ENCODE measurements at regions not wholly inside any gene's neighbourhood (a gene's known extent, or its start where the extent isn't known, plus 50 kb on each side); places are given as distances from the start of the nearest gene placed in this dataset.

DNA sequence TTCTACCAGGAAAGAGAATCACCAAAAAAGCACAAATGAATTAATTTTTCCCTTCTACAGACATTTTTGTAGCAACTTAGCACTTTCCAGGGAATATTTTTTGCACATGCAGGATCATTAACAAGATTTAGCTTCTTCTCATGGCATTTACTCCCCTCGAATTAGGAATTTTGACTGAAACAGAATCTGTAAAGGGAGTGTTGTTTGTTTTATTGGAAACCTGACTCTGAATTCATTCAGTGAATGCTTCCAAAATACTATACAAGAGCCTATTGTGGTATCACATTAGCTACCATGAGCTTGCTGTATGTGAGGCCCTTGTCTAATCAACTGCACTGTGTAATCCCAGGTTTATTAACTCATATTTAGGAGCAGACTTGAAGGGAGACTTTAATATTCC lies 130.4 kb upstream of the ATP10A start:
- no peak for TF ChIP-seq EZH2phosphoT487 (IDR thresholded peaks at IDR 0.05; ENCODE audit: low read depth)
- TF ChIP-seq, protein P1, sequence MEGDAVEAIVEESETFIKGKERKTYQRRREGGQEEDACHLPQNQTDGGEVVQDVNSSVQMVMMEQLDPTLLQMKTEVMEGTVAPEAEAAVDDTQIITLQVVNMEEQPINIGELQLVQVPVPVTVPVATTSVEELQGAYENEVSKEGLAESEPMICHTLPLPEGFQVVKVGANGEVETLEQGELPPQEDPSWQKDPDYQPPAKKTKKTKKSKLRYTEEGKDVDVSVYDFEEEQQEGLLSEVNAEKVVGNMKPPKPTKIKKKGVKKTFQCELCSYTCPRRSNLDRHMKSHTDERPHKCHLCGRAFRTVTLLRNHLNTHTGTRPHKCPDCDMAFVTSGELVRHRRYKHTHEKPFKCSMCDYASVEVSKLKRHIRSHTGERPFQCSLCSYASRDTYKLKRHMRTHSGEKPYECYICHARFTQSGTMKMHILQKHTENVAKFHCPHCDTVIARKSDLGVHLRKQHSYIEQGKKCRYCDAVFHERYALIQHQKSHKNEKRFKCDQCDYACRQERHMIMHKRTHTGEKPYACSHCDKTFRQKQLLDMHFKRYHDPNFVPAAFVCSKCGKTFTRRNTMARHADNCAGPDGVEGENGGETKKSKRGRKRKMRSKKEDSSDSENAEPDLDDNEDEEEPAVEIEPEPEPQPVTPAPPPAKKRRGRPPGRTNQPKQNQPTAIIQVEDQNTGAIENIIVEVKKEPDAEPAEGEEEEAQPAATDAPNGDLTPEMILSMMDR (IDR thresholded peaks at IDR 0.05; ENCODE audit: low read depth, low read length) = no peak

All from OCI-LY3 (cell line).